ENCODE measurements at regions not wholly inside any gene's neighbourhood (a gene's known extent, or its start where the extent isn't known, plus 50 kb on each side); places are given as distances from the start of the nearest gene placed in this dataset.

DNA sequence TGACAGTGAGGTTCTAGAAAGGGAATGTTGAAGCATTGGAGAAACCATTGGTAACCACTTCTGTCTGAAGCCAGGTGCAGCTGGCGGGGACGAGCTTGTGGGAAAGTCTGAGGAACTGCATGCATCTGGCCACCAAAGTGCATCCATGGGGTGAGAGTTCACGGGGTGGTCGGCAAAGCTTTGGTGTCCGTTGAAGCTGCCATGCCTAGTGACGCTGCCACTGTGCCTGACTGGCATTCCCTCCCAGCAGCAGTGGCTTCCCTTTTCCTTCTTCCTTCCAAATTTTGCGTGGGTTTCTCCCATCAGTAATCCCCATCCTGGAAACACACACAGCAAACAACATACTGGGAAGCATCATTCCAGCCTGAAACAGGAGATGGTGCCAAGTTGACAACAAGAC is 145.7 kb upstream of the ALDH1B1 start:
- no peak for TF ChIP-seq POLR2A (IDR thresholded peaks at IDR 0.05; ENCODE audit: low read depth, low read length)
- TF ChIP-seq TAF1 (IDR thresholded peaks at IDR 0.05; ENCODE audit: borderline replicate concordance, low read depth, low read length) = no peak
